Naive thymus-derived CD4-positive, alpha-beta T cell (primary cell): ENCODE measurements at regions not wholly inside any gene's neighbourhood (a gene's known extent, or its start where the extent isn't known, plus 50 kb on each side); places are given as distances from the start of the nearest gene placed in this dataset.

ENCODE experiments used
- ATAC-seq: fragments of 150-1000 bp; cut with Tn5 transposase; 2 replicates; pipeline ENCODE4 v1.10.0; 2021; ENCODE audit warnings: mild to moderate bottlenecking, moderate library complexity
- CTCF ChIA-PET: fragments of 350-600 bp; sonication (Branson Sonifier 250); formaldehyde crosslinking; loops from one replicate; lab custom pipeline; 2021; ENCODE audit warnings: antibody characterized with exemption; lab: Charles Lee
- POLR2A ChIA-PET: fragments of 350-600 bp; sonication (Branson Sonifier 250); formaldehyde crosslinking; loops from one replicate; lab custom pipeline; 2021; ENCODE audit warnings: antibody characterized with exemption, inconsistent platforms; lab: Charles Lee
- DNase-seq, 9 donors: peaks; one replicate each; pipeline versions ENCODE4 v3.0.0 to v3.0.0-alpha.2; 2020 to 2022; ENCODE audit warnings: mixed read lengths in 1 of 9
- H3K27ac ChIP-seq: one replicate; pipeline ENCODE4 v1.7.0; 2013; ENCODE audit warnings: mild to moderate bottlenecking, low read depth, low read length, moderate library complexity
- H3K27me3 ChIP-seq, 2 donors: one replicate each; pipeline ENCODE4 v1.7.0; 2013; ENCODE audit warnings: low read length in 2 of 2, mild to moderate bottlenecking in 2 of 2, moderate library complexity in 2 of 2; ENCODE audit not compliant: control insufficient read depth in 2 of 2, insufficient read depth in 2 of 2
- H3K36me3 ChIP-seq, 3 experiments: 1 replicate in 2 of 3; 2 replicates in 1 of 3; pipeline ENCODE4 v1.7.0; 2013; ENCODE audit warnings: low read length in 3 of 3, mild to moderate bottlenecking in 3 of 3, moderate library complexity in 1 of 3; ENCODE audit not compliant: insufficient read depth in 3 of 3, control insufficient read depth in 2 of 3
- H3K4me1 ChIP-seq, 2 donors: one replicate each; pipeline ENCODE4 v1.7.0; 2013; ENCODE audit warnings: low read length in 2 of 2, mild to moderate bottlenecking in 2 of 2, moderate library complexity in 1 of 2; ENCODE audit not compliant: control insufficient read depth in 2 of 2, insufficient read depth in 2 of 2
- H3K4me3 ChIP-seq: 2 replicates; pipeline ENCODE4 v1.7.0; 2013; ENCODE audit warnings: mild to moderate bottlenecking, low read length
- H3K9me3 ChIP-seq, 3 experiments: 1 replicate in 2 of 3; 2 replicates in 1 of 3; pipeline ENCODE4 v1.7.0; 2013; ENCODE audit warnings: low read length in 3 of 3; ENCODE audit not compliant: control insufficient read depth in 2 of 3
- H3K27ac Mint-ChIP-seq, 9 donors: one replicate each; pipeline ENCODE4 v1.8.0; 2020 to 2022; ENCODE audit warnings: mixed read lengths in 9 of 9, mild to moderate bottlenecking in 8 of 9, moderate library complexity in 5 of 9, inconsistent platforms in 2 of 9
- H3K27me3 Mint-ChIP-seq, 5 donors: one replicate each; pipeline ENCODE4 v1.8.0; 2021 to 2022; ENCODE audit warnings: mixed read lengths in 5 of 5, mild to moderate bottlenecking in 1 of 5
- H3K36me3 Mint-ChIP-seq, 5 donors: one replicate each; pipeline ENCODE4 v1.8.0; 2020 to 2022; ENCODE audit warnings: mixed read lengths in 5 of 5, mild to moderate bottlenecking in 3 of 5, inconsistent platforms in 1 of 5
- H3K4me1 Mint-ChIP-seq, 7 donors: one replicate each; pipeline ENCODE4 v1.8.0; 2020 to 2022; ENCODE audit warnings: mixed read lengths in 7 of 7, mild to moderate bottlenecking in 3 of 7, inconsistent platforms in 1 of 7
- H3K4me3 Mint-ChIP-seq, 10 donors: one replicate each; pipeline ENCODE4 v1.8.0; 2020 to 2022; ENCODE audit warnings: mild to moderate bottlenecking in 10 of 10, mixed read lengths in 10 of 10, moderate library complexity in 6 of 10, inconsistent platforms in 2 of 10
- H3K9me3 Mint-ChIP-seq, 11 donors: one replicate each; pipeline ENCODE4 v1.8.0; 2020 to 2022; ENCODE audit warnings: mixed read lengths in 11 of 11, mild to moderate bottlenecking in 4 of 11, inconsistent platforms in 1 of 11, moderate library complexity in 1 of 11
- intact Hi-C, 2 donors: fragments of 100-400 bp; cut with micrococcal nuclease; formaldehyde crosslinking; loops; one replicate each; pipeline ENCODE4 v1.15.1; 2023

GRCh38 chr7:28360739-28361138 is 51.6 kb upstream of the CREB5 start:
- Histone ChIP-seq H3K4me1 (no peaks in the 10 kb centered on the region), H3K27ac (no peak overlapping the region), H3K36me3 (no peaks in the 10 kb centered on the region), H3K4me3 (no peak overlapping the region), H3K27me3 (no peaks in the 10 kb centered on the region), H3K9me3 (no peaks in the 10 kb centered on the region)
- Mint-ChIP-seq H3K27me3 (peaks cover 0 to 15% (median 6%) of the 10 kb centered on the region in 5 donors), H3K36me3 (peaks cover 0 to 13% (median 10%) of the 10 kb centered on the region in 5 donors), H3K4me1 (peaks cover 0 to 19% (median 5%) of the 10 kb centered on the region in 7 donors), H3K27ac (no peak overlapping the region), H3K4me3 (no peak overlapping the region), H3K9me3 (peaks cover 2 to 16% (median 11%) of the 10 kb centered on the region in 11 donors)
- no peak for DNase-seq
- no peak for ATAC-seq
- CTCF ChIA-PET: interaction anchor here (0.6 kb wide), 1 partner anchor 228 kb away, joined by 4 read pairs; no protein-coding TSS in a partner anchor
- POLR2A ChIA-PET: no interaction called here
- intact Hi-C loops: loop anchor here in 1 of 2 donors (2.0 kb wide), 1 partner anchor 30 kb away; no protein-coding TSS in a partner anchor

- H3K9me3 Mint-ChIP-seq: peaks cover 2 to 16% (median 11%) of the 10 kb centered on the region in 11 donors
- no peak overlapping the region for H3K4me3 ChIP-seq
- intact Hi-C loops: loop anchor here in 1 of 2 donors (2.0 kb wide), 1 partner anchor 31 kb away; no protein-coding TSS in a partner anchor
- H3K27me3 Mint-ChIP-seq: peaks cover 0 to 15% (median 6%) of the 10 kb centered on the region in 5 donors
- peaks cover 0 to 13% (median 10%) of the 10 kb centered on the region in 5 donors for H3K36me3 Mint-ChIP-seq
- H3K4me3 Mint-ChIP-seq: no peak overlapping the region
- no peaks in the 10 kb centered on the region for H3K27me3 ChIP-seq
- ATAC-seq: no peak
- H3K36me3 ChIP-seq: no peaks in the 10 kb centered on the region
- ChIA-PET CTCF (interaction anchor here (0.6 to 1.2 kb wide), 3 partner anchors 8 to 229 kb away, joined by 3 to 4 read pairs (median 4); no protein-coding TSS in a partner anchor), POLR2A (no interaction called here)
- no peak for DNase-seq
- no peak overlapping the region for H3K27ac ChIP-seq
- no peaks in the 10 kb centered on the region for H3K4me1 ChIP-seq
- no peaks in the 10 kb centered on the region for H3K9me3 ChIP-seq
- H3K27ac Mint-ChIP-seq: no peak overlapping the region
- H3K4me1 Mint-ChIP-seq: peaks cover 0 to 19% (median 5%) of the 10 kb centered on the region in 7 donors
These were observed 50.8 kb upstream of the CREB5 start for GRCh38 chr7:28361551-28361950.

- Mint-ChIP-seq H3K27me3 (peaks cover 0 to 15% (median 6%) of the 10 kb centered on the region in 5 donors), H3K27ac (no peak overlapping the region), H3K9me3 (peaks cover 2 to 16% (median 11%) of the 10 kb centered on the region in 11 donors), H3K4me3 (no peak overlapping the region), H3K36me3 (peaks cover 0 to 13% (median 10%) of the 10 kb centered on the region in 5 donors), H3K4me1 (peaks cover 0 to 19% (median 5%) of the 10 kb centered on the region in 7 donors)
- ATAC-seq (no peak), DNase-seq (peak in 1 of 9 donors; percentile 12)
- Histone ChIP-seq H3K9me3 (no peaks in the 10 kb centered on the region), H3K4me1 (no peaks in the 10 kb centered on the region), H3K27ac (no peak overlapping the region), H3K4me3 (no peak overlapping the region), H3K27me3 (no peaks in the 10 kb centered on the region), H3K36me3 (no peaks in the 10 kb centered on the region)
- ChIA-PET POLR2A (no interaction called here), CTCF (interaction anchor here (0.8 to 1.2 kb wide), 3 partner anchors 9 to 65 kb away, joined by 3 to 5 read pairs (median 4); no protein-coding TSS in a partner anchor)
- intact Hi-C loops: loop anchor here in 1 of 2 donors (2.0 kb wide), 1 partner anchor 65 kb away; no protein-coding TSS in a partner anchor
These were observed 50.1 kb upstream of the CREB5 start for GRCh38 chr7:28362182-28362581.
